Spleen (tissue), 11 donors: ENCODE measurements at regions not wholly inside any gene's neighbourhood (a gene's known extent, or its start where the extent isn't known, plus 50 kb on each side); places are given as distances from the start of the nearest gene placed in this dataset.

Experiments used
- DNase-seq: peaks from one replicate; pipeline ENCODE4 v3.0.0-alpha.2; 2020
- H3K27ac ChIP-seq, 8 donors: fragments of 200-600 bp; sonication (generic) in 7 of 8; 1 replicate in 4 of 8; 2 replicates in 4 of 8; pipeline versions ENCODE4 v1.5.0 to v1.8.0; 2016 to 2021; ENCODE audit warnings: inconsistent platforms in 4 of 8, mild to moderate bottlenecking in 4 of 8, moderate library complexity in 1 of 8
- H3K27me3 ChIP-seq, 7 donors: fragments of 200-600 bp; sonication (generic) in 6 of 7; replicated peaks in 1 of 7; 1 replicate in 4 of 7; 2 replicates in 3 of 7; pipeline versions ENCODE4 v1.5.0 to v1.8.0; 2016 to 2021; ENCODE audit warnings: inconsistent platforms in 3 of 7, mild to moderate bottlenecking in 1 of 7
- H3K36me3 ChIP-seq, 6 donors: fragments of 200-600 bp; sonication (generic) in 5 of 6; 1 replicate in 4 of 6; 2 replicates in 2 of 6; pipeline versions ENCODE4 v1.5.0 to v1.8.0; 2016 to 2021; ENCODE audit warnings: inconsistent platforms in 2 of 6
- H3K4me1 ChIP-seq, 6 donors: fragments of 200-600 bp; sonication (generic) in 5 of 6; 1 replicate in 3 of 6; 2 replicates in 3 of 6; pipeline versions ENCODE4 v1.5.0 to v1.8.0; 2016 to 2021; ENCODE audit warnings: inconsistent platforms in 3 of 6
- H3K4me3 ChIP-seq, 8 donors: fragments of 200-600 bp; sonication (generic) in 7 of 8; 1 replicate in 4 of 8; 2 replicates in 4 of 8; pipeline versions ENCODE4 v1.5.0 to v1.8.0; 2016 to 2021; ENCODE audit warnings: inconsistent platforms in 4 of 8, mild to moderate bottlenecking in 4 of 8, moderate library complexity in 2 of 8
- H3K9me3 ChIP-seq, 8 donors: fragments of 200-600 bp; sonication (generic) in 7 of 8; 1 replicate in 4 of 8; 2 replicates in 4 of 8; pipeline versions ENCODE4 v1.5.0 to v1.8.0; 2016 to 2021; ENCODE audit warnings: inconsistent platforms in 4 of 8
- CTCF ChIP-seq, 11 experiments: fragments of 200-600 bp in 7 of 11; fragments of 450-650 bp in 4 of 11; sonication (generic) in 4 of 11; IDR thresholded peaks in 8 of 11; conservative IDR thresholded peaks in 3 of 11; 1 replicate in 7 of 11; 2 replicates in 4 of 11; pipeline versions ENCODE4 v1.4.0 to v1.8.0; 2016 to 2021; ENCODE audit warnings: antibody characterized with exemption in 11 of 11, inconsistent platforms in 4 of 11, mild to moderate bottlenecking in 1 of 11
- POLR2A ChIP-seq, 3 donors: fragments of 450-650 bp; IDR thresholded peaks; one replicate each; pipeline ENCODE4 v1.5.1; 2017; ENCODE audit warnings: antibody characterized with exemption in 3 of 3, mild to moderate bottlenecking in 1 of 3
- POLR2AphosphoS5 ChIP-seq, 3 donors: sonication (generic); formaldehyde crosslinking; IDR thresholded peaks; one replicate each; pipeline ENCODE4 v1.5.1; 2017; ENCODE audit warnings: antibody characterized with exemption in 3 of 3
- WGBS, 5 donors: extraction: QIAGEN DNeasy Blood & Tissue Kit in 3 of 5; methylation state at CpG; one replicate each; pipeline versions ENCODE4 v1.1.5 to v1.1.7; 2013 to 2018; 5-methylcytosine and 5-hydroxymethylcytosine counted together
- intact Hi-C: fragments of 100-400 bp; cut with DNase I; formaldehyde crosslinking; loops from one replicate; pipeline ENCODE4 v1.15.0; 2023; ENCODE audit warnings: low total_unique reads
- donor health status: healthy with polysubstance abuse.
- donor health status: DM: no; HTN: no; CAD: no; lungs with moderate emphysema.
- donor health status: DM: no; HTN: no; CAD: no.
- donor health status: Bipolar disorder and iron deficiency.
- donor health status: healthy.
- donor health status: DM: no; HTN: no; CAD: no.
- donor health status: DM: yes; HTN: yes; CAD: no.

DNA sequence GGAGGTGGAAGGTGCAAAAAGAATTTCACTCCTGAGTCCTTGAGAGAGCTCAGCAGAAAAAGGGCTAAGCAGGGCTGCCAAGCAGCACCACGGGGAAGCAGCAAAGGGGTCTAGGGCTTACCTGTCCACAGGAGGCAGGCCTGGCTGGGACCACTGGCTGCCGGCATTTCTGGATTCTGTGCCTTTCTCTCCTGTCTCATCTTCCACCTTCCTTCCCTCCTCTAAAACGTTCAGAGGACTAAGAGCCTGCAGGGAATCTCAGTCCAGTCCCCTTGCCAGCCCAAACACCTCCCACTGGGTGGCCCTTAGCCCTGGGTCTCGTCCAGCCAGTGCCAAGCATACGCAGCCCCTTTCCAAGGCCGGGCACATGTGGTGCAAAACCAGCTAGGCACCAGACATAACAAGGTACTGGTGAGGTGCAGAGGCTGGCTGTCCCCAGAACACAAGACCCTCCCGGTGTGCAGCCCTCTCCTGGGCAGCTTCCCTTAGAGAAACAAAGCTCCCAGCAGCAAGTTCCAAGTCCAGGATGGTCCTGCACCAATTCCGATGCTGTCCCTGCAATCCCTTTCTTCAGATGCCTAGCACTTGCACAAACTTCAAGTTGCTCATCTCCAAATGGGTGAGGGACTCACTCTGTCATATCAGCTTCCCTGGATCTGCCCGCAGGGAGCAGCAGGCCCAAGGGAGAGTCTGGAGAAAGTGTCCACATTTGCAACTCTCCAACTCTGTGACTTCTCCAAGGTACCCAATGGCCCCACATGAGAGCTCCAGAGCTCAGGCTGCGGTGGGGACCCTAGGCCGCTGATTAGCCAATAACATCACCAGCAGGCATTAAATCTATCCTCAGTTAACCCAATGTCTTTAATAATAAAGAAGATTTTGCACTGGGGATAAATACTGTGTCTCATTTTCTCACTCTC, 126.3 kb downstream of the C5orf15 start:
- Histone ChIP-seq H3K36me3 (no peaks in the 10 kb centered on the region), H3K27ac (no peak overlapping the region), H3K4me3 (no peak overlapping the region), H3K4me1 (peaks cover 0 to 7% (median 0%) of the 10 kb centered on the region in 6 donors), H3K9me3 (no peaks in the 10 kb centered on the region), H3K27me3 (peaks cover 0 to 14% (median 0%) of the 10 kb centered on the region in 7 donors)
- no peak for DNase-seq
- intact Hi-C loops = no loop called here
- TF ChIP-seq POLR2AphosphoS5 (IDR thresholded peaks at IDR 0.05) (no peak), CTCF (IDR thresholded peaks at IDR 0.05 in 8 of 11, conservative IDR thresholded peaks at IDR 0.05 in 3 of 11) (no peak), POLR2A (IDR thresholded peaks at IDR 0.05) (no peak)
- 75 to 88% (median 79%) methylated on average over 11 of the region's 11 CpGs for WGBS, 5 donors

- Histone ChIP-seq H3K36me3 (no peaks in the 10 kb centered on the region), H3K4me1 (no peaks in the 10 kb centered on the region), H3K4me3 (no peak overlapping the region), H3K27ac (no peak overlapping the region), H3K27me3 (peaks cover 0 to 6% (median 0%) of the 10 kb centered on the region in 7 donors), H3K9me3 (peaks cover 0 to 11% (median 0%) of the 10 kb centered on the region in 8 donors)
- DNase-seq = no peak
- 75 to 85% (median 81%) methylated on average over 2 of the region's 2 CpGs for WGBS, 5 donors
- intact Hi-C loops = no loop called here
- TF ChIP-seq POLR2AphosphoS5 (IDR thresholded peaks at IDR 0.05) (no peak), CTCF (IDR thresholded peaks at IDR 0.05 in 8 of 11, conservative IDR thresholded peaks at IDR 0.05 in 3 of 11) (no peak), POLR2A (IDR thresholded peaks at IDR 0.05) (no peak)
These were observed 128.3 kb downstream of the C5orf15 start for GRCh38 chr5:133840168-133840567.

DNA sequence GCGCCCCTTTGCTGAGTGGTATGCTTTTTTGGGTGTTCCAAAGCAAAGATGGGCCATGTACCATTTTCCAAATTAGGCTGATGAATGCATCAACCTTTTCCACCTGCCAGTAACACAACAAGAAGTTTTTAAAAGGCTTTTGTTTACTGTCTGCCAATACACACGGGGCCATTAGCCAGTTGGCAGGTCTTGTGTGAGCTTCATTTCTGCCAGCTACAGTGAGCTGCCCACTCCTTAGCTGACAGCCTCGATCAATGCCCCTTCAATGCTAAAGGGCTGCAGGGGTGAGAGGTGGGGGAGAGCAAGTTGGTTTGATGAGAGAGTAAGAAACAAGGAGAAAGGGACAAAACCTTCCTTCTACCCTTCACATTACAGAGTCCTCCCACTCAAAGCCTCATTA, 128.7 kb downstream of the C5orf15 start:
- 61 to 76% (median 63%) methylated on average over 3 of the region's 3 CpGs for WGBS, 5 donors
- Histone ChIP-seq H3K27me3 (peaks cover 0 to 6% (median 0%) of the 10 kb centered on the region in 7 donors), H3K9me3 (peaks cover 0 to 11% (median 0%) of the 10 kb centered on the region in 8 donors), H3K4me1 (no peaks in the 10 kb centered on the region), H3K27ac (no peak overlapping the region), H3K4me3 (no peak overlapping the region), H3K36me3 (no peaks in the 10 kb centered on the region)
- DNase-seq = no peak
- TF ChIP-seq CTCF (IDR thresholded peaks at IDR 0.05 in 8 of 11, conservative IDR thresholded peaks at IDR 0.05 in 3 of 11) (no peak), POLR2AphosphoS5 (IDR thresholded peaks at IDR 0.05) (no peak), POLR2A (IDR thresholded peaks at IDR 0.05) (no peak)
- intact Hi-C loops = no loop called here

DNA sequence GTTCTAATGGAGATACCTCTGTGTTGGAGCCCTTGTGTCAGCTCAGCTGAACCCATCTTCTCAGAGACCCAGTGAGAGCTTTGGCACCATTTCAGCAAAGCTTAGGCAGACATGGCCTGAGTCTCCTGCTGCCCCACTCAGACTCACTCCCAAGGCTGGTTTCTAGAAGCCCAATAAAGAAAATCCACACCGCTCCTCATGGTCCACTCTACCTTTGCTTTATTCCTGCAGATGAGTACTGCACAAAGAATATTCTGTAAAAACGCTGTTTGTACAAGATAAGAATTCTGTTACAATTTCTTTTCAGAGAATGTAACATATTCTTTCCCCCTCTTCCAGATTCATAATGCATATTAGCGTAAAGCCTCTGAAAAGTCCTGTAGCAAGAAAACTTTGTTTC, 129.3 kb downstream of the C5orf15 start:
- intact Hi-C loops = no loop called here
- H3K9me3 ChIP-seq = peaks cover 0 to 11% (median 0%) of the 10 kb centered on the region in 8 donors
- no peaks in the 10 kb centered on the region for H3K36me3 ChIP-seq
- H3K27ac ChIP-seq = no peak overlapping the region
- H3K4me3 ChIP-seq = no peak overlapping the region
- no peak for TF ChIP-seq POLR2A (IDR thresholded peaks at IDR 0.05)
- no peak for TF ChIP-seq CTCF (IDR thresholded peaks at IDR 0.05 in 8 of 11, conservative IDR thresholded peaks at IDR 0.05 in 3 of 11)
- TF ChIP-seq POLR2AphosphoS5 (IDR thresholded peaks at IDR 0.05) = no peak
- H3K4me1 ChIP-seq = no peaks in the 10 kb centered on the region
- WGBS, 5 donors = 86 to 92% (median 87%) methylated on average over 3 of the region's 3 CpGs
- peaks cover 0 to 6% (median 0%) of the 10 kb centered on the region in 7 donors for H3K27me3 ChIP-seq
- no peak for DNase-seq
